ENCODE measurements at regions not wholly inside any gene's neighbourhood (a gene's known extent, or its start where the extent isn't known, plus 50 kb on each side); places are given as distances from the start of the nearest gene placed in this dataset.

DNA sequence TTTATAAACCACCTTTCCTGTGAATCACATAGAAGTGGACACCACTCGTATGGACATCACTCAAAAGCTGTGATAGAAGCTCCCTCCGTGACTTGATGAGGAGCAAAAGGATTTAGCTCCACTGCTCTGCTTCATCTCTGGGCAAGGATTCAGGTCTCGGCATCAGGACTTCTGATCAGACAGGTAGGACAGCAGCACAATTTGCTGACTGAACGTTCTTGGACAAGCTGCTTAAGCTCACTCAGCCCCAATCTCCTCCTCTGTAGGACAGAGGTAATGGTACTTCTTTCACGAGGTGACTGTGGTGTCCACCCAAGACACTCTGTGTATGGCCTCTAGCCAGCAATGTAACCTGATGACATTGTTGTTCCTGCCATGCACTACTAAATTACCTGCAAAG, 122.6 kb upstream of the AJAP1 start:
- Histone ChIP-seq H3K18ac (ENCODE audit: low read depth, low read length) (no peak overlapping the region), H3K14ac (replicated peaks; ENCODE audit: low read depth, low read length) (no peak overlapping the region), H3K4me2 (ENCODE audit: low read depth, low read length) (no peak overlapping the region), H4K20me1 (ENCODE audit: insufficient read depth, low read length) (no peaks in the 10 kb centered on the region), H3K4ac (ENCODE audit: low read depth, low read length) (no peak overlapping the region), H2BK5ac (ENCODE audit: low read depth, low read length, poor library complexity, severe bottlenecking) (no peak overlapping the region), H2BK120ac (ENCODE audit: low read depth, low read length) (no peak overlapping the region), H3K36me3 (ENCODE audit: control insufficient read depth, insufficient read depth, low read length) (no peaks in the 10 kb centered on the region), H3K4me3 (ENCODE audit: insufficient read depth, low read depth, low read length) (no peak overlapping the region), H2BK15ac (ENCODE audit: low read depth, low read length) (no peak overlapping the region), H2AK5ac (ENCODE audit: low read depth, low read length) (no peak overlapping the region), H2AFZ (replicated peaks; ENCODE audit: low read length, poor library complexity) (no peak overlapping the region), H3K56ac (ENCODE audit: extremely low read depth, insufficient read depth, low read length) (no peak overlapping the region), H3K23ac (ENCODE audit: low read depth, low read length) (no peak overlapping the region), H3K27me3 (ENCODE audit: control insufficient read depth, insufficient read depth, low read length) (no peaks in the 10 kb centered on the region), H3K9ac (ENCODE audit: low read depth, low read length) (no peak overlapping the region), H3K79me1 (ENCODE audit: low read depth in 1 of 2, low read length in 2 of 2) (no peaks in the 10 kb centered on the region), H4K8ac (ENCODE audit: low read depth in 2 of 2, low read length in 2 of 2) (no peak overlapping the region), H4K5ac (ENCODE audit: low read depth, low read length) (no peak overlapping the region), H3K9me1 (ENCODE audit: insufficient read depth, low read length) (no peaks in the 10 kb centered on the region), H3K9me3 (ENCODE audit: control insufficient read depth, insufficient read depth, low read length) (peaks cover 38% of the 10 kb centered on the region), H2BK20ac (ENCODE audit: low read depth, low read length) (no peak overlapping the region), H4K91ac (ENCODE audit: insufficient read depth, low read depth, low read length) (no peak overlapping the region), H3K4me1 (ENCODE audit: control insufficient read depth, insufficient read depth, low read length) (no peaks in the 10 kb centered on the region), H3K27ac (ENCODE audit: insufficient read depth, low read length) (no peak overlapping the region), H2AK9ac (replicated peaks; ENCODE audit: low read depth, low read length, poor library complexity) (no peak overlapping the region)
- no peak for DNase-seq
- CTCF ChIA-PET: no interaction called here
- no peak for ATAC-seq (ENCODE audit: low read depth)
- in situ Hi-C loops (cut with MboI; ENCODE audit: low sequenced_read_pairs): no loop called here
- POLR2A ChIA-PET (ENCODE audit: unreplicated experiment): no interaction called here
- TF ChIP-seq, protein P1, sequence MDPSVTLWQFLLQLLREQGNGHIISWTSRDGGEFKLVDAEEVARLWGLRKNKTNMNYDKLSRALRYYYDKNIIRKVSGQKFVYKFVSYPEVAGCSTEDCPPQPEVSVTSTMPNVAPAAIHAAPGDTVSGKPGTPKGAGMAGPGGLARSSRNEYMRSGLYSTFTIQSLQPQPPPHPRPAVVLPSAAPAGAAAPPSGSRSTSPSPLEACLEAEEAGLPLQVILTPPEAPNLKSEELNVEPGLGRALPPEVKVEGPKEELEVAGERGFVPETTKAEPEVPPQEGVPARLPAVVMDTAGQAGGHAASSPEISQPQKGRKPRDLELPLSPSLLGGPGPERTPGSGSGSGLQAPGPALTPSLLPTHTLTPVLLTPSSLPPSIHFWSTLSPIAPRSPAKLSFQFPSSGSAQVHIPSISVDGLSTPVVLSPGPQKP (IDR thresholded peaks at IDR 0.05; ENCODE audit: borderline replicate concordance, low read depth, low read length): no peak
- TF ChIP-seq POLR2A (IDR thresholded peaks at IDR 0.05; ENCODE audit: low read depth, low read length): no peak
- TF ChIP-seq RFX5 (IDR thresholded peaks at IDR 0.05; ENCODE audit: low read depth, low read length): no peak
- TF ChIP-seq BHLHE40 (IDR thresholded peaks at IDR 0.05; ENCODE audit: low read depth, low read length): no peak
- no peak for TF ChIP-seq RAD21 (IDR thresholded peaks at IDR 0.05; ENCODE audit: low read length)
- no peak for TF ChIP-seq FOS (IDR thresholded peaks at IDR 0.05; ENCODE audit: low read depth, low read length)
- no peak for TF ChIP-seq MAFK (IDR thresholded peaks at IDR 0.05; ENCODE audit: low read depth, low read length)
- TF ChIP-seq NFE2L2 (IDR thresholded peaks at IDR 0.05; ENCODE audit: low read depth, low read length): no peak
- TF ChIP-seq SMC3 (IDR thresholded peaks at IDR 0.05; ENCODE audit: low read depth, low read length): no peak
- TF ChIP-seq RCOR1 (IDR thresholded peaks at IDR 0.05; ENCODE audit: insufficient replicate concordance, low read length): no peak
- no peak for TF ChIP-seq CEBPB (IDR thresholded peaks at IDR 0.05; ENCODE audit: low read depth, low read length)
- TF ChIP-seq CHD1 (IDR thresholded peaks at IDR 0.05; ENCODE audit: low read depth, low read length): no peak
- TF ChIP-seq, protein P2, sequence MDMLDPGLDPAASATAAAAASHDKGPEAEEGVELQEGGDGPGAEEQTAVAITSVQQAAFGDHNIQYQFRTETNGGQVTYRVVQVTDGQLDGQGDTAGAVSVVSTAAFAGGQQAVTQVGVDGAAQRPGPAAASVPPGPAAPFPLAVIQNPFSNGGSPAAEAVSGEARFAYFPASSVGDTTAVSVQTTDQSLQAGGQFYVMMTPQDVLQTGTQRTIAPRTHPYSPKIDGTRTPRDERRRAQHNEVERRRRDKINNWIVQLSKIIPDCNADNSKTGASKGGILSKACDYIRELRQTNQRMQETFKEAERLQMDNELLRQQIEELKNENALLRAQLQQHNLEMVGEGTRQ (IDR thresholded peaks at IDR 0.05; ENCODE audit: low read depth, low read length): no peak
- dilution Hi-C loops (cut with HindIII; ENCODE audit: low sequenced_read_pairs, unreplicated experiment): no loop called here
- intact Hi-C loops (cut with micrococcal nuclease): no loop called here
- BruUV-seq (replicated peaks): no TSS peak
- no CpG with 5 or more reads among the region's 5 CpGs for WGBS, 2 experiments (ENCODE audit: extremely low coverage in 2 of 2, insufficient read length in 1 of 2)
